Hypothalamus (tissue), 51 donors: ENCODE measurements at regions not wholly inside any gene's neighbourhood (a gene's known extent, or its start where the extent isn't known, plus 50 kb on each side); places are given as distances from the start of the nearest gene placed in this dataset.

Source experiments
- DNase-seq, 51 donors: peaks; one replicate each; lab custom pipeline; 2025; lab: John Stamatoyannopoulos, UW

DNA sequence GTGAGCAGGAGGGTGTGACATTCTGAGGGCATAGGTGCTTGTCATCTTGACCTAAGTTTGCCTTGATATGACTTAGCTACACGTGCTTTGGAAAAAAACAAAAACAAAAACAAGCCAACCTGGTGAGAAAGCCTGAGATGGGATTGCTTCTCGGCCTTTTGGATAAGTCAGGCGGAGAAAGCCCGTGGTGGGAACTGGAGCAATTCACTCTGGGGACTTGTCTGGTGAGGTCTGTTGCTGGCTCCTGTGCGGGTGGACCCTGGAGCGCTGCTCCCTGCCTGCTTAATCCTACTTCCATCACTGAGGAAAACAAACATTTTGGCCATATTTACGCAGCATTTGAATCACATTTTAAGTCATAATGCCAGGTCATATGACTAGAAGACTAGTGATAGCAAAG, 100.3 kb downstream of the SNX19 start:
- no peak for DNase-seq

DNA sequence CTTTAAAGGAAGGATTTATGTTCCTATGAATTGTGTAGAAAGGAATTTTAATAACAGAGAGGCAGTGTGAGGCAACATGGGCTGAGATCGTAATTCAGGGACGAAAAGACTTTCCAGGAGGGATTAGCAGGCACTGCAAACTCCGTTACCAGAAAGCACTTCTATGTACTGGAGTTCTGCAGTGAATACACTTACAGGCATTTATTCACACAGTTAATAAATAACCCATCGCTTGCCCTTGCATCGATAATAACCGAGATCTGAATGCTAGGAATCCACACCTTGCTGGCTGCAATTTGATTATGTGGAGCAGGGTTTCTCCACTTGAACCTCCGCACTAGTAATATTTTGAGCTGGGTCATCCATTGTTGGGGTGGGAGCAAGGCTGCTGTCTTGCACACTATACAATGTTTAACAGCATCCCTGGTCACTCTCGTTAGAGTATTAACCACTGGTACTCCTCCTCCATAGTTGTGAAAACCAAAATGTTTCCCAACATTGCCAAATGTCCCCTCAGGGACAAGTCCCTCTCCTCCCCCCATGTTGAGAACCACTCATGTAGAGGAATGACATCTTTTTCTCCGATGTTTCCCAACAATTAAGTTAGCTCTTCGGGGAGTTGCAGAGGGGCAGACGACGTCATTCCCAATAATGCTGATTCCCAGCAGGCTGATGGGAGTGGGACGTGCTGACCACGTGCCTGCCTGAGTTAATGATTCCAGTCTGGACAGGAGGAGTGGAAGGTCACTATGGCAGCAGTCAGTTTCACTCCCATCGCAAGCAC, 99.5 kb downstream of the SNX19 start:
- DNase-seq: no peak

GRCh38 chr11:130817330-130817944, 98.8 kb downstream of the SNX19 start:
- peak in 2 of 51 donors; percentile 5 to 19 for DNase-seq

DNA sequence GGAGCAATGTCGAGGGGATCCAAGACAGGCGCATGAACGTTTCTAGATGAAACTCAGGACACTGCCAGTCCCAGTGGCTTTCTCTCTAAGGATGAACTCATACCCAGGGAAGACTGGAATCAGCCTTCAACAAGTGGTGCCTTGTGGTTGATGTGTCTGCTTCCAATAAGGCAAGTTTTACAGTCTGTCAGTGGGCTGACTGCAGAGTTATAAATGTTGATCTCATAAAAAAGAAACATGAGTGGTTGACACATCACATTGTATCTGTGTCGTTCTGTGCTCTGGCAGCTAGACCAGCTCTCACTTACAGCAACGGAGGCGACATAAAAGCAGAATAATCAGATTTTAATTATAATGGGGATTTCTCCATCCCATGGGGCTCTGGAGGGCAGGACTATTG, 96.7 kb downstream of the SNX19 start:
- DNase-seq: no peak
